ENCODE measurements at regions not wholly inside any gene's neighbourhood (a gene's known extent, or its start where the extent isn't known, plus 50 kb on each side); places are given as distances from the start of the nearest gene placed in this dataset.

GRCh38 chr1:36555041-36555440 is 72.3 kb upstream of the CSF3R start:
- no peak for TF ChIP-seq CTCF (conservative IDR thresholded peaks at IDR 0.05; ENCODE audit: low read depth, low read length)
- TF ChIP-seq POLR2A (IDR thresholded peaks at IDR 0.05; ENCODE audit: low read depth, low read length): no peak
- TF ChIP-seq FOS (IDR thresholded peaks at IDR 0.05; ENCODE audit: low read depth, low read length): no peak

All from IMR-90 (cell line).